ENCODE measurements at regions not wholly inside any gene's neighbourhood (a gene's known extent, or its start where the extent isn't known, plus 50 kb on each side); places are given as distances from the start of the nearest gene placed in this dataset.

DNA sequence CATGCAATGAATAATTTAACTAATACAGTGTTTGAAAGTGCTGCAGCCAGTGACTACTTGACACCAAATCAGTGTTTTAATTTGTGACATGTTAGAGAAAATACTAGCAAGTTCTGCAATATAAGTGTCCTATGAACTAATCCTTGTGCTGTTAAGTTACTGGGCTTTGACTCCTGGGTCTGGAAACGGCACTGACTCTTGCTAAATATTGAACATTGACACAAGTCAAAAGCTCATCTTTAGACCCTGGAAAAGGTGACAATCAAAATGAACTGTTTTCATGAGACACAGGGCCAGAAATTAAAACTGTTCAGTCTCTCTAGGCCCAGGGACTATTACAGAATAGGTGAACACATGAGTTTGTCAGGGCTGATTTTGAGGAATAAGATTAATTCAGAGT, 268.1 kb downstream of the IPO8 start:
- Histone ChIP-seq H3K79me2 (ENCODE audit: insufficient read depth, low read length) (no peaks in the 10 kb centered on the region), H2AFZ (ENCODE audit: low read depth, low read length) (no peak overlapping the region), H3K9ac (ENCODE audit: low read length) (no peak overlapping the region), H3K4me3 (ENCODE audit: insufficient read depth, low read depth, low read length) (no peak overlapping the region), H3K36me3 (ENCODE audit: insufficient read depth, low read length) (no peaks in the 10 kb centered on the region), H3K27me3 (ENCODE audit: insufficient read depth, low read length) (no peaks in the 10 kb centered on the region), H3K4me2 (ENCODE audit: low read length) (no peak overlapping the region), H3K9me3 (ENCODE audit: insufficient read depth, low read depth, low read length) (peaks cover 3% of the 10 kb centered on the region), H3K4me1 (ENCODE audit: insufficient read depth, low read length) (no peaks in the 10 kb centered on the region), H3K27ac (ENCODE audit: low read depth, low read length) (no peak overlapping the region), H4K20me1 (ENCODE audit: insufficient read depth, low read length) (no peaks in the 10 kb centered on the region)
- peaks cover 5% of the 10 kb centered on the region for H3K9me3 Mint-ChIP-seq (ENCODE audit: unreplicated experiment)
- H3K27ac Mint-ChIP-seq (ENCODE audit: unreplicated experiment): no peak overlapping the region
- no peak for TF ChIP-seq EZH2 (IDR thresholded peaks at IDR 0.05; ENCODE audit: insufficient read depth, low read length)
- TF ChIP-seq, protein P1, sequence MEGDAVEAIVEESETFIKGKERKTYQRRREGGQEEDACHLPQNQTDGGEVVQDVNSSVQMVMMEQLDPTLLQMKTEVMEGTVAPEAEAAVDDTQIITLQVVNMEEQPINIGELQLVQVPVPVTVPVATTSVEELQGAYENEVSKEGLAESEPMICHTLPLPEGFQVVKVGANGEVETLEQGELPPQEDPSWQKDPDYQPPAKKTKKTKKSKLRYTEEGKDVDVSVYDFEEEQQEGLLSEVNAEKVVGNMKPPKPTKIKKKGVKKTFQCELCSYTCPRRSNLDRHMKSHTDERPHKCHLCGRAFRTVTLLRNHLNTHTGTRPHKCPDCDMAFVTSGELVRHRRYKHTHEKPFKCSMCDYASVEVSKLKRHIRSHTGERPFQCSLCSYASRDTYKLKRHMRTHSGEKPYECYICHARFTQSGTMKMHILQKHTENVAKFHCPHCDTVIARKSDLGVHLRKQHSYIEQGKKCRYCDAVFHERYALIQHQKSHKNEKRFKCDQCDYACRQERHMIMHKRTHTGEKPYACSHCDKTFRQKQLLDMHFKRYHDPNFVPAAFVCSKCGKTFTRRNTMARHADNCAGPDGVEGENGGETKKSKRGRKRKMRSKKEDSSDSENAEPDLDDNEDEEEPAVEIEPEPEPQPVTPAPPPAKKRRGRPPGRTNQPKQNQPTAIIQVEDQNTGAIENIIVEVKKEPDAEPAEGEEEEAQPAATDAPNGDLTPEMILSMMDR (IDR thresholded peaks at IDR 0.05; ENCODE audit: insufficient read depth, low read depth, low read length): no peak
- H3K4me1 Mint-ChIP-seq (ENCODE audit: low read depth, unreplicated experiment): no peaks in the 10 kb centered on the region
- peaks cover 2% of the 10 kb centered on the region for H3K27me3 Mint-ChIP-seq (ENCODE audit: low read depth, unreplicated experiment)
- DNase-seq (ENCODE audit: low read depth) (no peak), FAIRE-seq (no peak)
- H3K36me3 Mint-ChIP-seq (ENCODE audit: low read depth, unreplicated experiment): no peaks in the 10 kb centered on the region
- H3K4me3 Mint-ChIP-seq (ENCODE audit: unreplicated experiment): no peak overlapping the region

DNA sequence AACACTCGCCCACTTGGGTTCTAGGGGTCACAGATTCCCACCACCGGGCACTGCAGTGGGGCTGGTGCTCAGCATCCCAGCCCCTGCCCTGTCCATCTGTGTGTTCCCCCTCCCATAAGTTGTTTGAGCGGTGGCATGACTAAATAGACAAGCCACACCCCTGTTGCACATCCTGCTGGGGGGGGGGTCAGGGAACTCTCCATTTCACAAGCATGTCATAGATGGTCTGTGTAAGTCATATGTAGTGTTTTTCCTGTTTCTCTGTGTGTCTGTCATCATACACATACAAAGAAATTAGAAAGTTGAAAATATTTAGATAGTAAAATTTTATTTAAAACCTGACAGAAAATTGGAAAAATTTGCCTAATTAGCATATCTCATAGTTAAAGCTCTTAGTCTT, 270.2 kb downstream of the IPO8 start:
- Mint-ChIP-seq H3K27me3 (ENCODE audit: low read depth, unreplicated experiment) (peaks cover 2% of the 10 kb centered on the region), H3K4me3 (ENCODE audit: unreplicated experiment) (no peak overlapping the region), H3K27ac (ENCODE audit: unreplicated experiment) (no peak overlapping the region), H3K4me1 (ENCODE audit: low read depth, unreplicated experiment) (peaks cover 8% of the 10 kb centered on the region), H3K9me3 (ENCODE audit: unreplicated experiment) (peaks cover 5% of the 10 kb centered on the region), H3K36me3 (ENCODE audit: low read depth, unreplicated experiment) (no peaks in the 10 kb centered on the region)
- no peaks in the 10 kb centered on the region for H3K36me3 ChIP-seq (ENCODE audit: insufficient read depth, low read length)
- peaks cover 3% of the 10 kb centered on the region for H3K9me3 ChIP-seq (ENCODE audit: insufficient read depth, low read depth, low read length)
- H3K79me2 ChIP-seq (ENCODE audit: insufficient read depth, low read length): no peaks in the 10 kb centered on the region
- H4K20me1 ChIP-seq (ENCODE audit: insufficient read depth, low read length): no peaks in the 10 kb centered on the region
- H3K4me3 ChIP-seq (ENCODE audit: insufficient read depth, low read depth, low read length): no peak overlapping the region
- no peak for TF ChIP-seq EZH2 (IDR thresholded peaks at IDR 0.05; ENCODE audit: insufficient read depth, low read length)
- TF ChIP-seq, protein P1 (IDR thresholded peaks at IDR 0.05; ENCODE audit: insufficient read depth, low read depth, low read length): no peak
- no peak overlapping the region for H2AFZ ChIP-seq (ENCODE audit: low read depth, low read length)
- DNase-seq (ENCODE audit: low read depth) (no peak), FAIRE-seq (no peak)
- no peak overlapping the region for H3K9ac ChIP-seq (ENCODE audit: low read length)
- H3K27me3 ChIP-seq (ENCODE audit: insufficient read depth, low read length): no peaks in the 10 kb centered on the region
- peaks cover 8% of the 10 kb centered on the region for H3K4me1 ChIP-seq (ENCODE audit: insufficient read depth, low read length)
- no peak overlapping the region for H3K27ac ChIP-seq (ENCODE audit: low read depth, low read length)
- H3K4me2 ChIP-seq (ENCODE audit: low read length): no peak overlapping the region

DNA sequence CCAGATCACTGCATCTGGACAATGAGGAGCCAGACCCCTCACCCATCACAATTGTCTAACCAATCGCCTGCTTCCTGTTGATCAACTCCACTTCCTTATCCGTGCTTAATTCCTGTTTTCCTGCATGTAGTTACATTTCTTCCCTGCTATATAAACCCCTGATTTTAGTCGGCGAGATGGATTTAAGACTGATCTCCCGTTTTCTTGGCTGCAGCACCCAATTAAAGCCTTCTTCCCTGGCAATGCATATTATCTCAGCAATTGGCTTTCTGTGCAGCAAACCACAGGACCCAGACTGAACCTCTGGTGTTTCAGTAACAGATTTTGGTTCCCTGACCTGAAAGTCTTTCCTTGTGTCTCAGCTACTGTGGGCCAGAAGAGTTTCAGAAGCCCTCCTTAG, 272.3 kb downstream of the IPO8 start:
- Histone ChIP-seq H3K27me3 (ENCODE audit: insufficient read depth, low read length) (no peaks in the 10 kb centered on the region), H3K9ac (ENCODE audit: low read length) (no peak overlapping the region), H3K36me3 (ENCODE audit: insufficient read depth, low read length) (no peaks in the 10 kb centered on the region), H3K27ac (ENCODE audit: low read depth, low read length) (no peak overlapping the region), H3K4me2 (ENCODE audit: low read length) (no peak overlapping the region), H2AFZ (ENCODE audit: low read depth, low read length) (no peak overlapping the region), H3K9me3 (ENCODE audit: insufficient read depth, low read depth, low read length) (peaks cover 3% of the 10 kb centered on the region), H3K4me3 (ENCODE audit: insufficient read depth, low read depth, low read length) (no peak overlapping the region), H3K79me2 (ENCODE audit: insufficient read depth, low read length) (no peaks in the 10 kb centered on the region), H4K20me1 (ENCODE audit: insufficient read depth, low read length) (no peaks in the 10 kb centered on the region), H3K4me1 (ENCODE audit: insufficient read depth, low read length) (peaks cover 11% of the 10 kb centered on the region)
- Mint-ChIP-seq H3K9me3 (ENCODE audit: unreplicated experiment) (peaks cover 5% of the 10 kb centered on the region), H3K27ac (ENCODE audit: unreplicated experiment) (no peak overlapping the region), H3K4me3 (ENCODE audit: unreplicated experiment) (no peak overlapping the region), H3K4me1 (ENCODE audit: low read depth, unreplicated experiment) (peaks cover 16% of the 10 kb centered on the region), H3K36me3 (ENCODE audit: low read depth, unreplicated experiment) (no peaks in the 10 kb centered on the region), H3K27me3 (ENCODE audit: low read depth, unreplicated experiment) (no peaks in the 10 kb centered on the region)
- no peak for FAIRE-seq
- TF ChIP-seq EZH2 (IDR thresholded peaks at IDR 0.05; ENCODE audit: insufficient read depth, low read length): no peak
- TF ChIP-seq, protein P1 (IDR thresholded peaks at IDR 0.05; ENCODE audit: insufficient read depth, low read depth, low read length): no peak
- no peak for DNase-seq (ENCODE audit: low read depth)
